Astrocyte of the spinal cord (primary cell): ENCODE measurements at regions not wholly inside any gene's neighbourhood (a gene's known extent, or its start where the extent isn't known, plus 50 kb on each side); places are given as distances from the start of the nearest gene placed in this dataset.

Experiments used
- DNase-seq: peaks from one replicate; pipeline ENCODE4 v3.0.0; 2011; ENCODE audit warnings: low read depth, low spot score
- H3K4me3 ChIP-seq: 2 replicates; pipeline ENCODE4 v1.5.1; 2011; ENCODE audit warnings: low read depth, mild to moderate bottlenecking, low read length, moderate library complexity
- CTCF ChIP-seq: IDR thresholded peaks from 2 replicates; pipeline ENCODE4 v1.5.1; 2012; ENCODE audit warnings: low read depth, mild to moderate bottlenecking, low read length, inconsistent platforms
- in situ Hi-C: cut with HindIII; loops from 2 replicates; pipeline ENCODE4 v1.10.0; 2017; ENCODE audit warnings: low sequenced_read_pairs

GRCh38 chr6:166752097-166752496 is 125.0 kb upstream of the RPS6KA2 start:
- TF ChIP-seq CTCF: no peak
- in situ Hi-C loops: no loop called here
- H3K4me3 ChIP-seq: no peak overlapping the region
- no peak for DNase-seq

GRCh38 chr6:166751051-166751595 is 124.1 kb upstream of the RPS6KA2 start:
- no peak overlapping the region for H3K4me3 ChIP-seq
- in situ Hi-C loops: no loop called here
- TF ChIP-seq CTCF: no peak
- peak; percentile 25 for DNase-seq

- DNase-seq: no peak
- no peak for TF ChIP-seq CTCF
- in situ Hi-C loops: no loop called here
- no peak overlapping the region for H3K4me3 ChIP-seq
Observed at GRCh38 chr6:166750108-166750793, 123.2 kb upstream of the RPS6KA2 start.

- in situ Hi-C loops: no loop called here
Observed at GRCh38 chr6:166749666-166750065, 122.6 kb upstream of the RPS6KA2 start.

GRCh38 chr6:166747644-166748595 is 120.9 kb upstream of the RPS6KA2 start:
- TF ChIP-seq CTCF: no peak

More at GRCh38 chr6:166749666-166750065, 122.6 kb upstream of the RPS6KA2 start:
- TF ChIP-seq CTCF: no peak
- H3K4me3 ChIP-seq: no peak overlapping the region
- no peak for DNase-seq

GRCh38 chr6:166745801-166746668 is 119.0 kb upstream of the RPS6KA2 start:
- no peak for DNase-seq
- no peak overlapping the region for H3K4me3 ChIP-seq
- in situ Hi-C loops: no loop called here
- no peak for TF ChIP-seq CTCF

More at GRCh38 chr6:166747644-166748595, 120.9 kb upstream of the RPS6KA2 start:
- H3K4me3 ChIP-seq: no peak overlapping the region
- DNase-seq: no peak
- in situ Hi-C loops: no loop called here
